ENCODE measurements at regions not wholly inside any gene's neighbourhood (a gene's known extent, or its start where the extent isn't known, plus 50 kb on each side); places are given as distances from the start of the nearest gene placed in this dataset.
"Not testable (repeated sequence)": the region's sequence is repeated elsewhere in the genome, so short reads cannot be mapped to it uniquely, and the experiment has no call there.

DNA sequence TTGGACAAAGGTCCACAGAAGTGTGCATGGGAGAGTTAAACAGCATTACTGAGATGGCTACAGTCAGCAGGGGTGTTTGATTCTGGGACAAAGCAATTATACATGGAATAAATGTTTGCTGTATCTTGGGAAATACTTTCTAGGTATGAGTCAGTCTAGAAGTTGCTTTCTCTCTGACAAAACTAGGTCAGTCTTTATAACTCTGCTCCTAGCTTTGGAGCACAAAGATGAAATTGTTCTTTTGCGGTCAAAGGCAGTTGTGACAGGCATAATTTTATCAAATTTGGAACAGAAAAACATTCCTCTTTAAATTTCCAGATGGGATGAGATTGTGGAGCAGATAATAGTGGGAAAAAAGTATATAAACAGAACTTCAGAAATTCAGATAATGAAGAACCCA lies 1045.4 kb upstream of the MIR17HG start:
- no peak for DNase-seq

DNA sequence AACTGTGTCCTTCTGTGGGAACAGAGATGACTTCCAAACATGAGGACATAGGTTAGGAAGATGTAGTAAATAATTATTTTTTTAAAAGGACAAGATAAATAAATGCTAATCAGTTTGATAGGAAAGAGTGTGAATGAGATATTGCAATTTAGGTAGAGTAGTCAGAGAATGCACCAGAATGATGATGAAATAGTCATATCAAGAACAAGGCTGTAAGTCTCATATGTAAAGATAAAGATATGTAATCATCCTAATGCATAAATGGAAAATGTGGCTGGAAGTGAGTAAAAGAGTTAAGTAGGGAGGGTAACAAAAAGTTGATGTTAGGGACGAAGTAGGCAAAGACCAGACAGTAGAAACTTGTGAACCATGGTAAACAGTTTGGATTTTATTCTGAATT lies 1041.7 kb upstream of the MIR17HG start:
- no peak for DNase-seq

DNA sequence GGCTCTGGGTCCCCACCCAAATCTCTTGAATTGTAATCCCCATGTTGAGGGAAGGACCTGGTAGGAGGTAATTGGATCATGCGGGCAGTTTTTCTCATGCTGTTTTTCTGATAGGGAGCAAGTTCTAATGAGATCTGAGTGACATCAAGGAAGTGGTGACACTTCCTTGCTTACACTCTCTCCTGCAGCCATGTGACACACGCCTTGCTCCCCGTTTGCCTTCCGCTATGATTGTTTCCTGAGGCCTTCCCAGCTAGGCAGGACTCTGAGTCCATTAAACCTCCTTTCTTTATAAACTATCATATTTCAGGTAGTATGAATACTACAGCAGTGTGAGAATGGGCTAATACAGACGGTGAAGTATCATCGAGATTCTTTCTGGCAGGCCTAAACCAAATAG lies 1040.4 kb upstream of the MIR17HG start:
- no peak for DNase-seq

DNA sequence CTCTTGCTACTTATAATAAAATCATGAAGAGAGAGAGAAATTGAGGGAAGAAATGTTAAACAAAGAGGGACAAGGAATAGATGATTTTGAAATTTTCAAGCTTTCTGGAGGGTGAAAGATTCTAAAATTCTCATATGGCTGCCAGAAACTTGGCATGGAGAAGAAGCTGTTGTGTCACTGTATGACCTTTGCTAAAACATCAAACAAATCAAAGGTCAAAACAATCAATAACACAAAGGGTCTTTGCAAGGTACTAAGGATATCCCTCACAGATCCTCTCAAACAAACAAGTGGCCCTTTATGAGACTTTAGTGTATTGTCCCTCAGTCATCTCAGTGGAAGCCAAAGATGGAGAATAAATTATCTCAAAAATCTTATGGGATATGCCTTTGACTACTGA lies 1039.2 kb upstream of the MIR17HG start:
- no peak for DNase-seq

DNA sequence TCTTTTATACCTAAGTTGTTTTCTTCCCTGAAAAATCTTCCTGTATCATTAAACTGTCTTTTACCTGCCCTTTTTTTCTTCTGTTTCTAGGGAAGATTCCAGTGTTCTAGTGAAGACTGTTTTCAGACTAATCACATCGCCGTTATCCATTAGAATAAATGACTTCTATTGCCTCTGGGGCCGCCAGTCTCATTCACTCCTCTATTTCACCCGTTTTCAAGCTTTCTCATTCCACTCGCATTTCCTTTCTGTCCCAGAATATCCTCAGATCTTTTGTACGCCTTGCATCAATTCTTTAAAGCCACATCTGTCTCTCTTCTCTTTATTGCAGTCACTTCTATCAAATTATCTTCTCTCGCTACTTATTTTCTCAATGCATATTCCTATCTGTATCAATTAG lies 1035.6 kb upstream of the MIR17HG start:
- DNase-seq = no peak

DNA sequence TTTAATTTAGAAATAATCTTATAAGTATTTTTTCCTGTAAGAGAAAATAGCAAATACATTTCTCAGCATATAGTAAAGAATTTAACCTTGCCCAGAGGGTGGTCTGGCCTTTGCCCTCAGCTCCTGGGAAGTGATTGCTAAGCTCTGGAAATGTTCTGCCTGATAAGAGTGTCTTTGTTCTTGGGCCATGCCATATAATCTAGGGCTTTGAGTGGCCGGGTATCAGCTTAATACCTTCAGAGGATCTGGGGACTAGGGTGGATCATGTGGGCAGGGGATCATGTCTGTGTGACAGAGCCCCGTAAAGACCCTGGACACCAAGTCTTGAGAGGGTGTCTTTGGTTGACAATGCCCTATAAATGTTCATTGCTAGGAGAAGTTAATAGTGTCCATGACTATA lies 1032.4 kb upstream of the MIR17HG start:
- DNase-seq = no peak

DNA sequence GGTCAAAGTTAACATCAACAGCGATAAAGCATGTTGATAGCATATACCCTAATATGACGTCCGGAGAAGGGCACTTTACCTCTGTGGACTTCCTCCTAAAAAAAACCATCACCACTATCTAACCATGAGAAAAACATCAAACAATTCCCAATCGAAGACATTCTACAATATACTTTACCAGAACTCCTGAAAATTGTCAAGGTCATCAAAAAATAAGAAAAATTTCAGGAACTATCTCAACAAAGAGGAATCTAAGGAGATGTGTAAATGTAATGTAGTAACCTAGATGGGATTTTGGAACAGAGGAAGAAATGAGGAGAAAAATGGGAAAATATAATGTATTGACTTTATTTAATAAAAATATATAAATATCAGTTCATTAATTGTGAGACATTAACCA lies 1026.8 kb upstream of the MIR17HG start:
- DNase-seq = no peak

DNA sequence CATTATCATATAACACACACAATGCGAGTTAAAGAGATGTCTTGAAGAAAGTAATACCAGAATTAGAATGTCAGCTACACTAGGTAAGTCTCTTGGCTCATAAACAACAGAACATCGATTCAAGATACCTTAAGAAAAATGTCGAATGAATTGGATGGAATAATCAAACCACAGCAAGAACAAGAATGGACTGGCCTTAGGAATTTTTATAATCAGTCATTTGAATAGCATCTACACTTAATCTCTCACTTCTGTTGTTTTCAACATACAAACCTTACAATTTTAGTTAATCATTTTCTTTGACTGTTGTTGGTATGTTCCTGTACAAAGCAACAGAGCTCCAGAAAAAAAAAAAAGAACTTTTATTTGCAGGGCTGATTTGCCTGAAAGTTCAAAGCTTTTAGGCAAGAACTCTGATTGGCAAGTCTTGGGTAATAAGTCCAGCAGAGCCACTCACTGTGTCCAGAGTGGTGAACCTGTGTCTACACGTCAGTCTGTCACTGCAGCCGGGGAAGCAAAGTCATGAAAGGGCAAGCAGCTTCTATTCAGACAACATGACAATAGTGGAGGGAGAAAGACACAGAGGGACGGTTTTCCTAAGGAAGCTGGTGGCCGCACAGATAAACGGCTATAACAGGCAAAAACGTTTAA lies 1026.1 kb upstream of the MIR17HG start:
- DNase-seq = no peak

DNA sequence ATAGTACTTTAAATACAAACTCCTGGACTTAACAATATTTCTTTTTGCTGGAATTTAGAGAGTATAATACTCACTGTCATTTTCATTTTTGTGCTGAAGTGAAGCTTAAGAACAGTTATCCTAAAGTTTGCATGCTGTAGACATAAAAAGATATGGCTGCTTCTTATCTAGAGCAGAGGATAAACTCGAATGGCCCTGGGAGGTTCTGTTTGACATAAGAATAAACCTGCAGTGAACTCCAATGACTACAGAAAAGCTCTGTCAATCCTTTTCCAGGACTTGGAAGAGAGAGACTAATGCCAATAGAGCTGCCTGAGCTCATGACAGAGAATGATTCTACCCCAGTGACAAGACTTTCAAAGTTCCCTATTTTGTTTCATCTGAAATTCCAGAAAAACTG lies 1017.8 kb upstream of the MIR17HG start:
- no peak for DNase-seq

DNA sequence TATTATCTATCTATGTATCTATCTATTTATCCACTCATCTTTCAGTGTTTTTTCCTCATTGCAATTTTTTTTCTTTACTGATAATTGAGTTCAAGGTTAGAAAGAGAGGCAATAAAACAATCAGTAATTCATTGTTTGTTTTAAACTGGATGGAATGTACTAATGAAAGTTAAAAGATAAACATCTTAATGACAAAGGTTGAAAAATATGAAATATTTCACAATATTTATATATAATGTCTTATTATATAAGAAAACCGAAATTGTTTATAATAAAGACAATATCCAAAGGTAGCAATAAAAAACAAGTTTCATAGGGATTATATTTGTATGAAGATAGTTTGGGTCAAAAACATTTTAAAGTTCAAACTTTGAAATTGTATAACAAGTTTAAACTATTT lies 1015.5 kb upstream of the MIR17HG start:
- no peak for DNase-seq

DNA sequence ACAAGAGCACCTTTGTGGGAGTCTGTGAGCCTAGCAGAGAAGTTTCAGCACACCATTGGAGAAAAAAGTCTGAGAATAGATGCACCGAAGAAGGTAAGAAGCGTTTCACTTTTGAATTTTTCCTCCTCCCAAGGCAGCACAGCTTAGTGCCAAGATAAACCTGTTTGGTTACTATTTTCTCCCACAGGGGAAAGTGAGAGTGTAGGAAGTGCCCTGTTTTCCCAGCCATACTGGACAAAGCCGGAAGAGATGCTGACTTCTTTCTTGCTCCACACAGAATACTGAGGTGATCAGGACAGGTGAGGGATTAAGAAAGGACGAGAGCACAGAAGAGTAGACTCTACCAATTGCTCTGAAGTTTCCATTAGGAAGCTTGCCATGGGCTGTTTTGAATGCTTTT lies 1011.0 kb upstream of the MIR17HG start:
- no peak for DNase-seq

DNA sequence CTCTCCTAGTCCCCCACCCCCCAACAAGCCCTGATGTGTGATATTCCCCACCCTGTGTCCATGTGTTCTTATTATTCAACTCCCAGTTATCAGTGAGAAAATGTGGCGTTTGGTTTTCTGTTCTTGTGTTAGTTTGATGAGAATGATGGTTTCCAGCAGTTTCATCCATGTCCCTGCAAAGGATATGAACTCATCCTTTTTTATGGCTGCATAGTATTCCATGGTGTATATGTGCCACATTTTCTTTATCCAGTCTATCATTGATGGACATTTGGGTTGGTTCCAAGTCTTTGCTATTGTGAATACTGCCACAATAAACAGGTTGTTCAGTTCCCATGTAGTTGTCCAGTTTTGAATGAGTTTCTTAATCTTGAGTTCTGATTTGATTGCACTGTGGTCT lies 1006.1 kb upstream of the MIR17HG start:
- DNase-seq = not testable (repeated sequence)

DNA sequence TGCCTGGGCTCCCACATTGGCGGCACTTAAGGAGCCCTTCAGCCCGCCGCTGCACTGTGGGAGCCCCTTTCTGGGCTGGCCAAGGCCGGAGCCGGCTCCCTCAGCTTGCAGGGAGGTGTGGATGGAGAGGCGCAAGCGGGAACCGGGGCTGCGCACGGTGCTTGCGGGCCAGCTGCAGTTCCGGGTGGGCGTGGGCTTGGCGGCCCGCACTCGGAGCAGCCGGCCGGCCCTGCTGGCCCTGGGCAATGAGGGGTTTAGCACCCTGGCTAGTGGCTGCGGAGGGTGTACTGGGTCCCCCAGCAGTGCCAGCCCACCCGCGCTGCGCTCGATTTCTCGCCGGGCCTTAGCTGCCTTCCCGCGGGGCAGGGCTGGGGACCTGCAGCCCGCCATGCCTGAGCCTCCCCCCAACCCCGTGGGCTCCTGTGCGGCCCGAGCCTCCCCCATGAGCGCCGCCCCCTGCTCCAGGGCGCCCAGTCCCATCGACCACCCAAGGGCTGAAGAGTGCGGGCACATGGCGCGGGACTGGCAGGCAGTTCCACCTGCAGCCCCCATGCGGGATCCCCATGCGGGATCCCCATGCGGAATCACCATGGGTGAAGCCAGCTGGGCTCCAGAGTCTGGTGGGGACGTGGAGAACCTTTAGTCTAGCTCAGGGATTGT lies 998.9 kb upstream of the MIR17HG start:
- not testable (repeated sequence) for DNase-seq

DNA sequence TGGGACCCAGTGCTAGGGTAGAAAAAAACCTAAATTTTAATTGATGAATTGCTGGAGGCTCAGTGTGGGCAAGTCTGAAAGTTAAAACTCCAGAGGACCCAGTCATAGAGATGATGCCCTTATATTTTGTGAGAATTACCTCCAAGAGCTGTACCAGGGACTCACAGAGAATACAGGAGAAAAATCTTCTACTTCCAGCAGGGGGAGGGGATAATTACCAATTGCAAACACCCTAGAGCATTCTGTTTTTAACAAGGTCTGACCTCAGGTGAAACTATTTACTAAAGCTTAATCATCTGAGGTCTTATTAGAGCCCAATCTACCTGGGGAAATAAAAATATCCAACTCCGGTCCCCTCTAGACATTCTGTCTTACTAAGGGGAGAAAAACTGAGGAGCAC lies 994.7 kb upstream of the MIR17HG start:
- no peak for DNase-seq

DNA sequence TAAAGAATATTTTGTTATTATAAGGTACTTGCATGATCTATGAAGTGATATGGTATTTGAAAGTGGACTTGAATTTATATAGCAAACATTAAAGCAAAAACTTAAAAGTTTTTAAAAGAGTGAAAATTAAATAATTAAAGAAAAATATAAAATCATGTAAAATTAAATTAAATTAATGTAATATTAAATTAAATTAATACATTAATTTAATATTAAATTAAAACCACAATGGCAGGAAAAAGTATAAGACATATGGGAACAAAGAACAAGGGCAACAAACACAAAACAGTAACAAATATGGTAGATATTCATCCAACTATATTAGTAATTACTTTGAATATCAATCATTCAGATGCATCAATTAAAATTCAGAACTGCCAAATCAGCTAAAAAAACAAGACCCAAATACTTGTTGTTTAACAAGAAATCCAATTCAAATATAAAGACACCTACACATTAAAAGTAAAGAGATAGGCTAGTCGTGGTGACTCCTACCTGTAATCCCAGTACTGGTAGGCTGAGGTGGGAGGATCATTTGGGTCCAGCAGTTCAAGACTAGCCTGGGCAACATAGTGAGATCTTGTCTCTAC lies 992.2 kb upstream of the MIR17HG start:
- no peak for DNase-seq

DNA sequence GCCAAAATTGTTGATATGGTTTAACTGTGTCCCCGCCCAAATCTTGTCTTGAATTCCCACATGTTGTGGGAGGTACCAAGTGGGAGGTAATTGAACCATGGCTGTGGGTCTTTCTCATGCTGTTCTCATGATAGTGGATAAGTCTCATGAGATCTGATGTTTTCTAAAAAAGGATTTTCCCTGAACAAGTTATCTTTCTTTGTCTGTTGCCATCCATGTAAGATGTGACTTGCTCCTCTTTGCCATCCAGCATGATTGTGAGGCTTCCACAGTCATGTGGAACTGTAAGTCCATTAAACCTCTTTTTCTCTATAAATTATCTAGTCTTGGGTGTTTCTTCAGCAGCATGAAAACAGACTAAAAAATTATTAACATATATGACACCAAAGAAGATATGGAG lies 986.7 kb upstream of the MIR17HG start:
- DNase-seq = no peak

DNA sequence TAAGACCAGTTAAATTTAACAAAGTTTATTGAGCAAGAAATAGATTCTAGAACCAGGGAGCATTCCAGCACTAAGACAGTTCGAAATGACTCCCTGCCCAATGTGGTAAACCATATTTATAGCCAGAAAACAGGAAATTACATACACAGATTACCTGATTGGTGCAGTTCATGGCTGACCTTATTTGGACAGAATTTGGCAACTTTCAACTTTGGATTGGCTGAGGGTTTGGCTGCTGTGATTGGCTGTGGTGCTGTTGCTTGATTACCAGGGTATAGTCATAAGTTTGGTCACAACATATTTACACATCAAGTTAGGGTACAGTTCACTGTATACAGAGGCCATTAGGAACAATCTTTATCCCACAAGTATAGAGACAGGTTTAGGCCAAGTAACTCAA lies 984.8 kb upstream of the MIR17HG start:
- no peak for DNase-seq

DNA sequence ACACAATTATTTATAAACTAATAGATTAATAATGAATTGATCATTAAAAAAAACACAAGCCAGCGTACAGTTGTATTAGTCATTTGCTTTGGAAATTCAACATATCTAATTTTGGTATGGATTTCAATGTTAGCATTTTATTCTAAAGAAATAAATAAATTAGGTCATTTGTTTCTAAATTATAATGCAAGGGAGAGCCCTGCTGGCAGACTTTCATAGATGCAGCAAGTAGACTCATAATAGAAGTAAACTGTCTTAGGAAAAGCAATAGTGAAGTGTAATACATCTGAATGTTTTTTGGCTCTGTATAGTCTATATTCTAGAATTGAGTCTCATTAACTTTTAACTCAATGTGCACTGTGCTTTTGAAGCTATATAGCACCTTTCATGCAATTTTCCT lies 982.4 kb upstream of the MIR17HG start:
- no peak for DNase-seq

DNA sequence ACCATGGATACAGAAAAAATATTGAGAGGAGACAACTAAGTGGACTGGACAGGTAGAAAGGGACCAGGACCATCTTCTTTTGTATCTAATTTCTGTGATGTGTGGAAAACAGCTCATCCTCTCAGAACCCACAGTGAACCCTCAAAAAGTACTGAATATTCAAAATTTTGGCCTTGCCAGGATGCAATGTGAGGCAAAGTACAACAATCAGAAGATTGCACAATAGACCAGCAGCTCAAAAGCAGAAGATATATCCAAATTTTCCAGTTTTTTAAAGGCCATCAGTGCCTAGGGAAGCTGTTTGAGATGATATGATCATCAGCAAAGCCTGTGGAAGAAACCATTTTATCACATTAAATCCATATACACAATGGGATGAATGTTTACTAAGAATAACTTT lies 973.3 kb upstream of the MIR17HG start:
- no peak for DNase-seq

DNA sequence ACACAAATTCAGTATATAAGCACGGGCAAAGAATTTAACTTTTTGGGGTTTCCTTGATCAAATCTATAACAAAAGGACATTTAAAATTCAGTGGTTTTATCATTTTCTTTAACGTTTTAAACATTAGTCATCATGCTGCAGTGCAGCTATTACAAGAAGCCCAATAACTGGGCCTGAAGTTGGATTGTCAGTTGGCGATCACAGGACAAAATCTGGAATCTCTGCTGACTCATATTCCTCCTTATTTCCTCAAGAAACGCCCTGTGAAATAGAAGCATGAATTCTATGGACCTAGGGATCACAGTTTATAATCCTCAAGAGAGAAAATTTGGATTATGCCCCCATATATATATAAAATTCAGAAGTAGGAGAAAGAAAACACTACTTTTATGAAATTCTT lies 971.6 kb upstream of the MIR17HG start:
- no peak for DNase-seq

DNA sequence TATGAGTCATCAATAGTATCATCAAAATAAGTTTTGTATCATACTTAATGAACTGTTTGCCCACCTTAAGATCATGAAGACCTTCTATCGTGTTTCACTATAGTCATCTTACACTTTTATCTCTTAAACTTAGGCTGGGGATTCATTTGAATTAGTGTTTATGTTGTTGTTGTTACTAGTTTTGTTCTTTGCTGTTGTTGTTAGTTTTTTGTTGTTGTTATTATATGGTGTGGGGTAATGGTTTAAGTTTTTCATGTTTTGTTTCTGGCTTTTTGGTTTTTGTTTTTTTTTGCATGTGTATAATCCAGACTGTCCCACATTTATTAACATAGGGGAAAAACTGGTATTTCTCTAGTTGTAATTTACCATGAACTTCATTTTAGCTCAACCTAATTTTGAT lies 965.1 kb upstream of the MIR17HG start:
- no peak for DNase-seq

DNA sequence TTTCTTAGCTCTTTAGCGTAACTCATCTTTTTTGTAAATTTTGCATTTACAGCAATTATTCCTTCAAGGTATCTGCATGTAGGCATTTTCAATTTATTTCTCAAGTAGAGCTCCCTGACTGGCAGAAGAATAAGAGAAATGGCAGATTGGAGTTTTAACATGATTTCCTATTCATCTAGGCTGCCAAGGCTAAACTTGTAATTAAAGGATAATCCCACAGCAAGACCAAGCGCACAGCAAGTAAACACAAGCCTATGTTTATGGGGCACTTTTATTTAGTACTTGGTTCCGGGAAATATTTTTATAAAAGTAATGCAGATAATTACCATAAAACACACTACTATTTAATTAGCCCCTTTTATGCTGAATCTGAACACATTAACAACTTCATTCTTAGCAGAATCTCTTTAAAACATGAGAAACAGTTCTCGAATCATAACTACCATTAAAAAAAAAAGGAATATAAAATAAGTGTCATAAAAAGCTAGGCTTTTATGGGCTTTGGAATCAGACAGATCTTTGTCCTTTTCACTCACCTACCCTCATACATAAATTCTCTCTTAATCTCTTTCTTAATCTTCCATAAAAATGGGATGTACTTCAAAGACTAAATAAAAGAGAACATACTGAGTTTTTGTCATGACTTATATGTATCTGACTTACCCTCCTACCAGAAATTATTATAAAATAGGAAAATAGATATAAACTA lies 961.6 kb upstream of the MIR17HG start:
- no peak for DNase-seq

DNA sequence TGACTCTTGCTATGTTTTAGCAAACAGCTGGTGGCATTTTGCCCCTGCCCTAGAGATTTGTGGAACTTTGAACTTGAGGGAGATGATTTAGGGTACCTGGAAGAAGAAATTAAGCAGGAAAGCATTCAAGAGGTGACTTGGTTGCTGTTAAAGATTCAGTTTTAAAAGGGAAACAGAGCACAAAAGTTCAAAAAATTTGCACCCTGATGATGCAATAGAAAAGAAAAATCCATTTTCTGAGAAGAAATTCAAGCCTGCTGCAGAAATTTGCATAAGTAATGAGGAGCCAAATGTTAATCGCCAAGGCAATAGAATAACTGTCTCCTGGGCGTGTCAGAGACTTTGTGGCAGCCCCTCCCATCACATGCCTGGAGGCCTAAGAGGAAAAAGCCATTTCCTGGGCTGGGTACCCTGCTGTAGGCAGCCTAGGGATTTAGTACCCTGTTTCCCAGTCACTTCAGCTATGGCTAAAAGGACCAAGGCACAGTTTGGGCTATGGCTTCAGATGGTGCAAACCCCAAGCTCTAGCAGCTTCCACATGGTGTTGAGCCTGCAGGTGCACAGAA lies 958.5 kb upstream of the MIR17HG start:
- no peak for DNase-seq

DNA sequence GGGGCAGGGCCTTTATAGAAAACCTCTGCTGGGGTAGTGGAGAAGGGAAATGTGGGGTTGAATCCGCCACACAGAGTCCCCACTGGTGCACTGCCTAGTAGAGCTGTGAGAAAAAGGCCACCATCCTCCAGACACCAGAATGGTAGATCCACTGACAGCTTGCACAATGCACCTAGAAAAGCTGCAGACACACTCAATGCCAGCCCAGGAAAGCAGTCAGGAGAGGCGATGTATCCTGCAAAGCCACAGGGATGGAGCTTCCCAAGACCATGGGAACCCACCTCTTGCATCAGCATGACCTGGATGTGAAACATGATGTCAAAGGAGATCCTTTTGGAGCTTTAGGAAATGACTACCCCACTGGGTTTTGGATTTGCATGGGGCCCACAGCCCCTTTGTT lies 958.0 kb upstream of the MIR17HG start:
- no peak for DNase-seq
